Ureter (tissue), 1 donor: ENCODE measurements at regions not wholly inside any gene's neighbourhood (a gene's known extent, or its start where the extent isn't known, plus 50 kb on each side); places are given as distances from the start of the nearest gene placed in this dataset.

Experiments used
- DNase-seq: peaks from one replicate; pipeline ENCODE4 v3.0.0-alpha.2; 2020; ENCODE audit warnings: low spot score
- donor health status: DM: yes; HTN: yes; CAD: no.

DNA sequence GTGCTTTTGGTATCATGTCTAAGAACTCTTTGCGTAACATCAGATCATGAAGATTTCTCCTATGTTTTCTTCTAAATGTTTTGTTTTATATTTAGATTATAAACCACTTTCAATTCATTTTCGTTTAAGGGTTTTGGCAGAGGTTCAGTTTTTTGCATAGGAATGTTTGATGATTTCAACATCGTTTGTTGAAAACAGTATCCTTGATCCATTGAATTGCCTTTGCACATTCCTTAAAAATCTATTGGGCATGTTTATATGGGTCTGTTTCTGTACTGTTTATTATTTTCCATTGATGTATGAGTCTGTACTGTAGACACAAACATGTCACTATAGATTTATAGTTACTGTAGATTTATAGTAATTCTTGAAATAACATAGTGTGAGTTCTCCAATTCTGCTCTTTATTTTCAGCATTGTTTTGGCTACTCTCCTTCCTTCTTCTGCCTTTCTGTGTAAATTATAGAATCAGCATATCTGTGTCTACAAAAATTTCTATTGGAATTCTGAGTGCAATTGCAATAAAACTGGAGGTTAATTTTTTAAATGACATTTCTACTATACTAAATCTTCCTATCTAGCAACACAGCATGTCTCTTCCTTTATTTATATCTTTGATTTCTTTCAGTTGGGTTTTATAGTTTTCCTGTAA is 374.0 kb downstream of the SV2B start:
- no peak for DNase-seq

DNA sequence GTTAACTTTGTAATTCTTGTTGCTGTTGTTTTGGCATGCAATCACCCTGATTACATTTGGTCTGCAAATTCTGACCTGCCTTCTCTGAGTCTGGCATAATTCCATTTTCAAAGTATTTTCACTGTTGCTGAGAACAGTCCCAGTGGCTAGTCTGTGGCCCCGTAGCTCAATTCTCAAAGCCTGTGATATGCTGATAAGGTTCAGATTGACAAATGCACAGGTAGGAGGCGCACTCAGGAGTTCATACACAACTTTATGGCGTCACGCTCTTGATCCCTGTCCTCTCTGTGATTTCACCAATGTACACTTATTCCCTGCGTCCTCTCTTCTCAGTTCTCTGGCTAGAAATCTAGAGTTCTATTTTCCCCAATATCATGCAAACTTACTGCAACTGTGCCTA is 376.6 kb upstream of the SLCO3A1 start:
- DNase-seq, result no peak

DNA sequence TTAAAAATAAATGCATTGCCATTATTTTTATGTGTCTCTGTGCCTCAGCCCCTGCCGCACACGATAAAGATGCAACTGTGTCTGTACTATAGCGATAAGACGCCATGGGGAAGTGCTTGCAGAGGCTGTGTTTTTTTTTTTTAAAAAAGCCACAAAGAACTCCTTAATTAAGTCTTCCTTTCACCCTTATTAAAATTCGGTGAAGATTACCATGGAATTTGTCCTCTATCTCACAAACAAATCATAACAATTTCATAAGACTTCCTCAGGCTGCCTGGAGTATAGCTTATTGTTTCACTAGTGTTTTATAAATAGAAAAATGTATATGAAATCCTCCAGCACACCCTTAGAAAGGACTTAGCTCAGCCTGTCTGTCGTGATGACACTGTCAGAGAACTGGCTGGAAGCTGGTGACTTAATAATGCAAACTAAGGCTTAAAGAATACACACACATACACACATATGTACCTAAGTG is 374.8 kb upstream of the SLCO3A1 start:
- DNase-seq, result no peak

DNA sequence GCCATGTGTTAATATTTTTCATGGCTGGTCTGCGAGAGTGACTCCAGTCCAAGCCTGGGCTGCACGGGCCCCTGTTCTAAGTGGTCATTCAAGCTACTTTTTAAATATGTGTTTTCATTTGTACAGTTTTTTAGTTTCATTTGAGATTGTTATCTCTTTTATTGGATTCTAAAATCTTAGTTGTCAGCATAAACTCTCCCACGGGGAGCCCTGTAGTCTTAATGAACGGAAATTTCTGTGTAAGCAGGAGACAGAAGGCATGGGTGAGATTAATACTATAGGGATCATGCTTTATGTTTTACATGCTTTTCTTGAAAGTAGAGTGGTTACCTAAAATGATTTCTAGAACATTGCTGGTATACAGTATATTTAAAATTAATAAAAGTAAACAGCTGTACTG is 373.1 kb upstream of the SLCO3A1 start:
- no peak for DNase-seq

DNA sequence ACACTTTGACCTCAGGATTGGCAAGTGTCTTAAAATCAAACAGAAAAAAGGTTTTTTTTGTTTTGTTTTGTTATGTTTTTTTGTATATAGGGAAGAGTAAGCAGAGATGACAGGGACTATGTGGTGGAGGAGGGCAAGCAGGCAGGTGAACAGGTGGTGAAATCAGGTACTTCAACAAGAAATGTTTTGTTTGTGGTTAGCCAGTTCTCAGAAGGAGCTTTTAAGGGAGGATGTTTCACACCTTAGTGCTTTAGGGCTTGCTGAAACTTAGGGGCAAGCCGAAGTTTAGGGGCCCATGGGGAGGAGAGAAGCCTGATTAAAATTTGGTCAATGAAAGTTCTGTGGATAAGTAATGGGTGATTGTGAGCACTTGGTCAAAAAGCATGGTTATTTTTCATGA is 370.7 kb upstream of the SLCO3A1 start:
- DNase-seq, result no peak

DNA sequence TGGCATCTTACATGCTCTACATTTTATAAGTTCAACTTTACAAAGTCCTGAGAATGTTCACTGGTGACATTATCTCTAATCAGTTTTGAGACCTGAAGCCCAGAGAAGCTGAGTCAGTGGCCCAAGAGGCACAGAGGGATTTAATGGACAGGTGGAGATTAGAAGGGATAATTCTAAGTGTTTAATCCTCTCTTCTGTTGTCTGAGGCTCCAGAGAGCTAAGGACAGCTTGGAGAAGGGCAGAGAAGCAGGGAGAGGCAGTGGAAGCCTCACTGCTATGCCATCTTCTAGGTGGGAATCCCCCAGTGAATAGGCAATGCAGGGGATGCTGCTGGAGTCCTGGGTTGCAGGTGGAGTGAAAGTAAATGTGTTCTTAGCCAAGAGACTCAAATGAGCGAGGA is 369.4 kb upstream of the SLCO3A1 start:
- no peak for DNase-seq

DNA sequence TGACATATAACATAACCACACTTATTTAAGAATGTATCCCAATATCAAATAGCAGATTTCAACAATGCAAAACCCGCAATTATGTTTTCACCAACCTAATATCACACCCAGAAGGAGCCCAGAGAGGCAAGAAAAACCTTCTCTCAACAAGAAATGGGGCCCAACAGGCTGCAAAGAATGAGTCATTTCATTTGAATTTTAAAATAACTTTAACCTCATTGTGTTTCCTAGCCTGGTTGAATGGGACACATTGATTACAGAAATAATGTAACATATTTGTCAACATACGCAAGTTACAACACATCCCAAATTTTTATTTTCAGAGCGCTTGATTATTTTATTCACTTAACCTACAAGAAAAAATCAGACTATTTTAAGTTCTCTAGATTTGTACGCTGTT is 365.1 kb upstream of the SLCO3A1 start:
- DNase-seq, result no peak

DNA sequence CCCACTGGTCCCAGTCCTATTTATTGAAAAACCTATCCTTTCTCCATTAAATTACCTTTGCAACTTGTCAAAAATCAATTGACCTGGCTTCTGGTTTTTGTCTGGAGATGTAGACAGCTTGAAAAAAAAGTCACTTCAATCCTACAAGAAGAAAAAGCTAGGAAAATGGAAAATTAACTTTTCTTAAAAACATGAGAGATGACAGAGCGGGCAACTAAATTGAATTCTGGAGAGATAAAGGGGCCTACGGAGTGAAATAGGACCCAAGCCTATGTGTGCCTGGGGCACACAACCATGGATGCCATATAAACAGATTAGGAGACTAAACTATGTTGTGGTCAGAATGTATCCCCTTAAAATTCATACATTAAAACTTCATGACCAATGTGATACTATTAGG is 363.3 kb upstream of the SLCO3A1 start:
- no peak for DNase-seq

DNA sequence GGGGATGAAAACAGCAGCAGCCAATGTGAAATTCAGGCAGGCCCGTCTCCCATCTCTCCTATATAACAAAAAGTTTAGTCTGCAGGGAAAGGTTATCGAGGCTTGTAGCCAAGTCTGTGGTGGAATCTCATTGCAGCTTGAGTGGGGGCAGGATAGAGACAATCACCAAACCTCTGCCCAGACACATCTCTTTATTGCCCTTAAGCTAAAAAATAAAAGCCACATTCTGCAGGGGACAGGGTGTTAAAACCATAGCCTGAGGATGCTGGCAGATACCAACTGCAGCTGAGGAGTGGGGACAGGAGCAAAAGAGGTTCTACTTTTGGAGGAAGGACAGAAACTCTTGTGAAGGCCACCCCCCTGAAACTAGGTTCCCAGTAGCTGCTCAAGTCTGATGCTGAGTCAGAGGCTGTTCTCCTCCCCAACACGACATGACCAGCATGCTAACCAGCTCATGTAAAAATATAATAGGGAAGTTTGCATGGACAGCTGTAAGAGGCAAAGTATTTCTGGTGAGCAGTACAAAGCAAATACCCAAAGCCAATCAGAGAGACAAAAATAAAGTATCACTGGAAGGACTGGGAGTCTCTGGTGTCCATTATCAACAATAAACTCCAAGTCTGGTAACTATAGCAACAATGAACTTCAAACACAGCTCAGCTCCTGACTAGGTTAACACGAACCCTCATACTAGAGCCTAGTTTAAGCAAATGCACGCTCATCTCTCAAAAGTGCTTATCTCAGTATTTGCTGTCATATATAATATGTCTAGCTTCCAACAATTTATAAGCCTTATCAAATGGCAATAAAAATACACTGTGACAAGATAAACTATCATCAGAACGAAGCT is 362.2 kb upstream of the SLCO3A1 start:
- DNase-seq, result no peak

DNA sequence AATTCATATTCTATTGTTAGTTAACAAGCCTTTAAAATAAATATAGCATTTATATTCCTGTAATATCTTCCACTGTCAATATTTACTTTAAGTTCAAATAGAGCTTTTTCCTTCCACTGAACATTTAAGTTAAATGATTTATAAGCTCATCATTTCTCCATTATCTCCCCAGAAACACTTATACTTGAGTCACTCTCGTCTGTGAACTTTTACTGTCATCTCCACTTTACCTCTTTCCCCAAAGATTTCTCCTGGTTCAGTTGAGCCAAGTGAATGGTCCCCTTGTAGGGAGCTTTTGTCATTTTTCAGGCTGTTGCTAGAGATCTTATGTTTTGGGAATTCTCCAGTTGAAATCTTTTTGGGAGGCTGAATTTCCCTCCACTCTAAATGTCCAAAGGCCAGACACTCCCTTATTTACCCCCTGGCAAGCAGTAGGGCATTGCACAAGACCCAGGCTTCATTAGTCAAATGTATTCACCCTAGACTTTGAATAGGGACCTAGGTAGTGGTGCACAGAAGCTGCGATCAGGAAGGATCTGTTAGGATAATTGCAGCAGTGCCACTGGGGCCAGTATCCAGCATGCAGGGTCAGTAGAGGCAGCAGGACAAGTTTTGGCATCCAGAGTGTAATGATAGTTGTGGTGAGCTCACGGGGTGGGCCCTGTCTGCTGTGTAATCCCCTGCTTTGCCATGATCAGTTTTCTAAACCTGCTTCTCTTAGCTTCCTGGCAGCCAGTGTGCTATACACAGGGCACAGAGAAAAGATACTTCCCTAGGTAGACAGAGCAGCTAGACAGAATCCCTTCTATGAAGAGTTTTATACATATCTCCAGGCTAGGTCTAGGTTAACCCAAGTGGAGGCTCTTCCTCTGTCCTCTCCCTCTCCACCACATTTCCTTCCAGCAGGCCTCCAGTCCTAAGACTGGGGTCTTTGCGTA is 356.5 kb upstream of the SLCO3A1 start:
- no peak for DNase-seq

DNA sequence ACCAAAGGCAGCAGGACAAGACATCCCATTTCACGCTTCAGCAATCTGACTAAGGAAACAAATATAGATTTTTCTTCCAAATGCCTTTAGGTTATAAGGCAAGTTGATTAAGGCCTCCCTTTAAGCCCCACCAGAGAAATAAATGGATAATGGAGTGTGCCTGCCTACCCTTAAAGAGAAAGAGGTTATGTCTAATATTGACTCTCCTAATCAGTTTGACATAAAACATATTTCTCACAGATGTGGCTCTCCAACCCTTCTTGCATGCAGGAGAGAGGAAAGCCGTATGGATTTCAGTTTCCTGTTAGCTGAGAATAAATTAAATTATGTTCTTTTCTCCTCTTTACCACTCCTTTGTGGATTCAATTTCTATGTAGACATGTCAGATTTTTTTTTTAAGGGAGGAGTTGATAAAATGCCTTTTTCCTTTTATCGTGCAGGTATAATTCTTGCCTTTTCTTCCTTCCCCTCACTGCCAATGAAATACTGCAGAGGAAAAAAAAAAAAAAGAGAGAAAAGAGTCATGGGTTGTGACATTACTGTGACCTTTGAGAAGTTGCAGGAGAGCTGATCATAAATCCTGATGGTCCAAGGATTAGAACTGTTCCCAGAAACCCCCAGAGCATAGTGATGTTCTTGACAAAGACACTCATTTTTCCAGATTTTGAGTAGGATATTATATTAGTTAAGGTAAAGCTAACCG is 355.3 kb upstream of the SLCO3A1 start:
- no peak for DNase-seq

DNA sequence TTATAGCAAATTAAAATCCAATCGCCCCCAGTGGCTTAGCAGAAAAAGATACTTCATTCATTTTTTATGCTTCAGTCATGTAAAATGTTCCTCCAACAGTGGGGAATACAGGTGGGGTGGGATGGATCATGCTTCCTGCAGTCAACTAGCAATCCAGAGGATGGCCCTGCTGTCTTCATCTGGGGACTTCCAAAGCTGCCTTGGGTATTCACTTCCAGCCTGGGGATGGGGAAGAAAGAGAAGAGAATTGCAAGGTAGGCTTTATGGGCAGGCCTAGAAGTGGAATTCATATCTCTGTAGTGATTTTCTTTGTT is 354.8 kb upstream of the SLCO3A1 start:
- DNase-seq, result no peak

DNA sequence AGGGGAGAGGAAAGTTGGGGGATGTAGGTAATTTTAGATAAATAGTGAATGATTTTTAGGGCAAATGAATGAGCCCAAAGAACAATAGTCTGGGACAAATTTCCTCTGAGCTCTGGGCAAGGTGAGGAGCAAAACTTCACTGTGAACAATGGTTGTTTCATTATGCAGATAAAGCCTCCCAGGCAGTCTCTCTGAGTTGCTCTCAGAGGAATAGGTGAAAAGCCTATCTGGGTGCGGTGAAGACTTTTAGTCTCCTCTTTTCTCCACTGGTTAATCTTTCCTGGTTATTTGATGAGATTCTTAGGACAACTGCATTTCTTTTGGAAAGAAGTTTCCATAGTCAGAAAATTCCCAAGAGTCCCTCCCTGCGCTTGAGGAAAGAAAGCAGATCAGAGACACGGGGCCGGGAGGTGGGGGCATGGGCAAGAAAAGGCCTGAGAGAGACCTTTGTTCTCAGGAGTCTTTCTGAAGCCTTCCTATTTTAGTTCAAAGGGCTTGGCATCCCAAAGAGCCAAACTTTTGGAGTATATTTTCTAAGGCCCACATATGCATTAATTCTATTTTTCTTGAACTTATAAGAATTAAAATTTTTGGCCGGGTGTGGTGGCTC is 353.6 kb upstream of the SLCO3A1 start:
- DNase-seq, result no peak

DNA sequence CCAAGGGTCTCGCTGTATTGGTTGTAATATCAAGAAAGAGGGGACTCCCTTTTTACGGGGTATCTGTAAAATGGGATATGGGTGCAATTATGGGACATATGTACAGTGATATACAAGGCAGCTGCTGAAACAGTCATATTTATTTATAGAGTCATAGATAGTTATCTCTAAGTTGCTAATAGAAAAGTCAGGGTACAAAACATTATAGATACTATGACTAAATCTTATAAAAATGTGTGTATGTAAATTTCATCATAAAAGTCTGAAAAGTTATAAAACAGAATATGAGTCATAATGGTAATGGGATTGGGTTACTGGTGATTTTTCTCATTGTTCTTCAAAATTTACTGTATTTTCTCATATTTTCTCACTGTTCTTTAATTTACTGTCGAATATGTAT is 344.9 kb upstream of the SLCO3A1 start:
- no peak for DNase-seq

DNA sequence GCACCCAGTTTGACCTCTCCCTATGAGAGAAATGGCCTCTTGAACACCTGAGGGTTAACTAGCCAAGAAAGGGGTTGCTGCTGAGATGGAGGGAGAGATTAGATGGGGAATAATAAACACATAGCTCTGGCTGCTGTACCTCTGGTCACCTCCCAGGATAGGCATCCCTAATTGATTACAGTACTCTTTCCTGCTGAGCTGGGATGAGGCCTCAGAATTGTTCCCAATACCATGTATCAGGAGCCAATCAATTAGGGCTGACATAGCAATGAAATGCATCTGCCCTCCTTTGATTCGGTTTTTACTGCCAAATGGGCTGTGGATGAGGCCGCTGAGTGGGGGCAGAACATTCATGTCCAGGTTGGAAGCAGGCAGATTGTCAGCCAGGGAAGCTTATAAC is 339.4 kb upstream of the SLCO3A1 start:
- no peak for DNase-seq

DNA sequence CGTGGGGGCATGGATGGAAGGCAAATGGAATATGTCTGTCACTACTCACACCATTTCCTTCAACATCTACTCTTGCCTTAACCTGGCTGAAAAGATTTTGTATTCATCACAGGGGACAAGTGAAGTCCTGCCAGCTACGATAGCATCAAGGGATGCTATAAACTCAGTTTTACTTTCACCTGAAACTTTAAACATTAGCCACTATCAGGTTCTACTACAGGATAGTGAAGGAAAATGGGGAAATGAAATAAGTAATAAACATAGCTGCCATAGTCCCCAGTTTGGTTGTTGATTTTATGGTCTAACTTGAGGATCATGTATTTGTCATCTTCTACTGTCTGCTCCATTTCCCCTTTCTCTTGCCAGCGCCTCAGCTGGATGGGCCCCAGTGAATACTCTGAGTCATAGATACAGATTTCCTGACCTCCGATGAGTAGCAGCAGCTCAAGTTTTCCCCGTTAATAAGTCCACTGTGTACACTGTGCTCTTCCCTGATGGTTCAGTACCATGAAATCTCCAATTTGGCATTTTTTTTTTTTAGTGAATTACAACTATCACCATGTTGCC is 338.2 kb upstream of the SLCO3A1 start:
- no peak for DNase-seq

DNA sequence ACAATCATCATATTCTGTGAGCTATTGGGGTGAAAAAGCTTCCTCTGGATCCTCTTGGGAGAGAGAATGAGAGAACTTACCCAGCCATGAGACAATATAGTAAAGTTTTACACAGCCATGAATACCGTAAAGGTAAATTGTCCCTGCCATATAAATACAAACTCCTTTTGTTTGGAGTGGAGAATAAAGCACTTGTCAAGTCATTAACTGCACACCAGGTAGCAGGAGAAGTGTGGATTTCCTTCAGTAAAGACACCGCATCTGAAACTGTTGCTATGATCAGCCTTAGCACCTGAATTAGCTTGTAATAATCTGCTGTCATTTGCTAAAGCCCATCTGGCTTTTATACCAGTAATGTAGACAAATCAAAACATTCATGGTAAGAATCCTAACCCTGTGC is 336.6 kb upstream of the SLCO3A1 start:
- no peak for DNase-seq

DNA sequence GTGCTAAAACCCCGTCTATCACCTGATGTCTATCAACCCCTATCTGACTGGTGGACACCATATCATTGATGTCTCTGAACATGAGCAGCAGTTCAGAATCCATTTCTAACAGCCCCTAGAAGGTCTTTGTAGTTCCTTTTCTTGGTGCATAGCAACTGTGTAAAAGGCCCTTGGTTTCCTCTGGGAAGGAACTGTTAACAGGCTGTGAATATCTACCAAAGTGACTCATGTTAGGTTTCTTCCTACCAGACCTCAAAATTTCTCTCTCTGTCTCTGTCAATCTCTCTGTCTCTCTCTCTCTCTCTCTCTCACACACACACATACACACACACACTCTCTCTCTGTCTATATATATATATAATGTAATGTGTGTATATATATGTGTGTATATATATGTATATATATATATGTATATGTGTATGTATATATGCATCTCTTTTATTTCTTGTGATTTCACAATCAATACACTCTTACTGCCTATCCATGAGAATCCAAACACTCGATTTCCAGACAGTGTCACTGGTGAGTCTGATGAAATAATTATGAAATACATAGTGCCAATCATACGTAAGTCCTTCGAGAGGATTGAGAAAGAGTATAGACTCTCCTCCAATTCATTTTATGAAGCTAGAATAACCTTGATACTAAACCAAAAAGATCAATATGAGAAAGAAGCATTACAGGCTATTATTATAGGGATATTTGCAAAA is 335.9 kb upstream of the SLCO3A1 start:
- no peak for DNase-seq

DNA sequence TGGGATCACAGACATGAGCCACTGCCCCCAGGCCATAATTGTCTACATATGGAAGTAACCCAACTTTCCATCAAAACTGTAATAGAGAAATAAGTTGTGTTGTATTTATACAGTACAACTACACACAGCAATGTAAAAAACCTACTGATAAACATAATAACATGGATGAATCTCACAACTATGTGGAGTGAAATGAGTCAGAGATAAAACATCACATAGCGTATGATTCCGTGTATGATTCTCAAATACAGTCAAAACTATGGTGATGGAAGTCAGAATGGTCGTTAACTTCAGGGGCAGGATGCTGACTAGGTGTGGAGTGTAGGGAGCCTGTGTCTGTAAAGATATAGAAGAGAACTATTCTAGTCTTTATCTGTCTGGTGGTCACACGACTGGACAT is 332.7 kb upstream of the SLCO3A1 start:
- no peak for DNase-seq

DNA sequence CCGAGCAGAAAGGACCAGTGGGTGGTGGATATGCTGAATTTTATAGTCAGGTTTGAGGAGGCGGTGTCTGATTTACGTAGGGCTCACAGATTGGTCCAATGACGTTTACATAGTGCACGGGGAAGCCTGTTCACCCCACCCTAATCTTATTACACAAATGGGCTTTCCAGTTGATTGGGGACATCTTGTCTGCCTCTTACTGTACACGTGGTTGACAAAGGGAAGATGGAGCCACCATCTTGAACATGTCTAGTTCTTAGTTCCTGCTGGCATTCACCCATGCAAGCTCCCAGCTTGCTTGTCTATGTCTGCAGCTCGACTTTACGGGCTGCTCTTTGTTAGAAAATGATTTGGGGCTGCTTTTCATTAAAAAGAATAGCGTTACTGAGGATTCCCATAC is 332.0 kb upstream of the SLCO3A1 start:
- no peak for DNase-seq
